ENCODE measurements at regions not wholly inside any gene's neighbourhood (a gene's known extent, or its start where the extent isn't known, plus 50 kb on each side); places are given as distances from the start of the nearest gene placed in this dataset.
"Not testable (repeated sequence)": the region's sequence is repeated elsewhere in the genome, so short reads cannot be mapped to it uniquely, and the experiment has no call there.

- WGBS, 2 donors, result 82 to 95% methylated on average over 2 of the region's 2 CpGs
- H3K4me1 ChIP-seq (ENCODE audit: control insufficient read depth in 2 of 2, insufficient read depth in 2 of 2, low read length in 1 of 2); H3K9me3 ChIP-seq (ENCODE audit: control insufficient read depth in 2 of 2, insufficient read depth in 1 of 2, low read depth in 1 of 2, low read length in 1 of 2); H3K4me3 ChIP-seq (ENCODE audit: low read depth in 1 of 2, low read length in 2 of 2); H3K36me3 ChIP-seq (ENCODE audit: control insufficient read depth in 2 of 2, insufficient read depth in 2 of 2, low read length in 1 of 2); H3K27me3 ChIP-seq (ENCODE audit: control insufficient read depth in 1 of 2, insufficient read depth in 2 of 2, low read length in 2 of 2); H3K27ac ChIP-seq (ENCODE audit: low read depth in 2 of 2, low read length in 1 of 2): not testable (repeated sequence)
Observed at GRCh38 chr6:68120954-68121353, 514.1 kb upstream of the ADGRB3 start.

GRCh38 chr6:68114463-68115047 lies 520.5 kb upstream of the ADGRB3 start:
- no peaks in the 10 kb centered on the region for H3K36me3 ChIP-seq (ENCODE audit: control insufficient read depth in 2 of 2, insufficient read depth in 2 of 2, low read length in 1 of 2)
- no peaks in the 10 kb centered on the region for H3K27me3 ChIP-seq (ENCODE audit: control insufficient read depth in 1 of 2, insufficient read depth in 2 of 2, low read length in 2 of 2)
- no peaks in the 10 kb centered on the region for H3K9me3 ChIP-seq (ENCODE audit: control insufficient read depth in 2 of 2, insufficient read depth in 1 of 2, low read depth in 1 of 2, low read length in 1 of 2)
- no peak overlapping the region for H3K27ac ChIP-seq (ENCODE audit: low read depth in 2 of 2, low read length in 1 of 2)
- WGBS, 2 donors, result 78% methylated on average over 4 of the region's 4 CpGs
- no peaks in the 10 kb centered on the region for H3K4me1 ChIP-seq (ENCODE audit: control insufficient read depth in 2 of 2, insufficient read depth in 2 of 2, low read length in 1 of 2)
- no peak overlapping the region for H3K4me3 ChIP-seq (ENCODE audit: low read depth in 1 of 2, low read length in 2 of 2)

- no peaks in the 10 kb centered on the region for H3K36me3 ChIP-seq (ENCODE audit: control insufficient read depth in 2 of 2, insufficient read depth in 2 of 2, low read length in 1 of 2)
- 70 to 76% methylated on average over 2 of the region's 2 CpGs for WGBS, 2 donors
- no peaks in the 10 kb centered on the region for H3K4me1 ChIP-seq (ENCODE audit: control insufficient read depth in 2 of 2, insufficient read depth in 2 of 2, low read length in 1 of 2)
- H3K4me3 ChIP-seq (ENCODE audit: low read depth in 1 of 2, low read length in 2 of 2), result no peak overlapping the region
- no peak overlapping the region for H3K27ac ChIP-seq (ENCODE audit: low read depth in 2 of 2, low read length in 1 of 2)
- no peaks in the 10 kb centered on the region for H3K9me3 ChIP-seq (ENCODE audit: control insufficient read depth in 2 of 2, insufficient read depth in 1 of 2, low read depth in 1 of 2, low read length in 1 of 2)
- H3K27me3 ChIP-seq (ENCODE audit: control insufficient read depth in 1 of 2, insufficient read depth in 2 of 2, low read length in 2 of 2), result no peaks in the 10 kb centered on the region
Observed at GRCh38 chr6:68108233-68108835, 526.7 kb upstream of the ADGRB3 start.

GRCh38 chr6:68094070-68094469 lies 541.0 kb upstream of the ADGRB3 start:
- H3K36me3 ChIP-seq (ENCODE audit: control insufficient read depth in 2 of 2, insufficient read depth in 2 of 2, low read length in 1 of 2), result no peaks in the 10 kb centered on the region
- H3K9me3 ChIP-seq (ENCODE audit: control insufficient read depth in 2 of 2, insufficient read depth in 1 of 2, low read depth in 1 of 2, low read length in 1 of 2), result no peaks in the 10 kb centered on the region
- no peak overlapping the region for H3K4me3 ChIP-seq (ENCODE audit: low read depth in 1 of 2, low read length in 2 of 2)
- no peaks in the 10 kb centered on the region for H3K4me1 ChIP-seq (ENCODE audit: control insufficient read depth in 2 of 2, insufficient read depth in 2 of 2, low read length in 1 of 2)
- no peak overlapping the region for H3K27ac ChIP-seq (ENCODE audit: low read depth in 2 of 2, low read length in 1 of 2)
- H3K27me3 ChIP-seq (ENCODE audit: control insufficient read depth in 1 of 2, insufficient read depth in 2 of 2, low read length in 2 of 2), result no peaks in the 10 kb centered on the region

- no peaks in the 10 kb centered on the region for H3K27me3 ChIP-seq (ENCODE audit: control insufficient read depth in 1 of 2, insufficient read depth in 2 of 2, low read length in 2 of 2)
- no peak overlapping the region for H3K27ac ChIP-seq (ENCODE audit: low read depth in 2 of 2, low read length in 1 of 2)
- H3K9me3 ChIP-seq (ENCODE audit: control insufficient read depth in 2 of 2, insufficient read depth in 1 of 2, low read depth in 1 of 2, low read length in 1 of 2), result no peaks in the 10 kb centered on the region
- no peaks in the 10 kb centered on the region for H3K4me1 ChIP-seq (ENCODE audit: control insufficient read depth in 2 of 2, insufficient read depth in 2 of 2, low read length in 1 of 2)
- 79 to 86% methylated on average over 1 of the region's 1 CpG for WGBS, 2 donors
- H3K36me3 ChIP-seq (ENCODE audit: control insufficient read depth in 2 of 2, insufficient read depth in 2 of 2, low read length in 1 of 2), result no peaks in the 10 kb centered on the region
- H3K4me3 ChIP-seq (ENCODE audit: low read depth in 1 of 2, low read length in 2 of 2), result no peak overlapping the region
Observed at GRCh38 chr6:68087399-68088133, 547.5 kb upstream of the ADGRB3 start.

GRCh38 chr6:68086199-68086598 lies 548.9 kb upstream of the ADGRB3 start:
- Histone ChIP-seq H3K4me1 (ENCODE audit: control insufficient read depth in 2 of 2, insufficient read depth in 2 of 2, low read length in 1 of 2) (no peaks in the 10 kb centered on the region), H3K27me3 (ENCODE audit: control insufficient read depth in 1 of 2, insufficient read depth in 2 of 2, low read length in 2 of 2) (no peaks in the 10 kb centered on the region), H3K9me3 (ENCODE audit: control insufficient read depth in 2 of 2, insufficient read depth in 1 of 2, low read depth in 1 of 2, low read length in 1 of 2) (no peaks in the 10 kb centered on the region), H3K36me3 (ENCODE audit: control insufficient read depth in 2 of 2, insufficient read depth in 2 of 2, low read length in 1 of 2) (no peaks in the 10 kb centered on the region), H3K27ac (ENCODE audit: low read depth in 2 of 2, low read length in 1 of 2) (no peak overlapping the region), H3K4me3 (ENCODE audit: low read depth in 1 of 2, low read length in 2 of 2) (no peak overlapping the region)
- 66 to 69% methylated on average over 4 of the region's 4 CpGs for WGBS, 2 donors

- not testable (repeated sequence) for H3K4me3 ChIP-seq (ENCODE audit: low read depth in 1 of 2, low read length in 2 of 2); H3K27me3 ChIP-seq (ENCODE audit: control insufficient read depth in 1 of 2, insufficient read depth in 2 of 2, low read length in 2 of 2)
- 94 to 96% methylated on average over 4 of the region's 4 CpGs for WGBS, 2 donors
Observed at GRCh38 chr6:68085599-68085998, 549.5 kb upstream of the ADGRB3 start.

GRCh38 chr6:68082086-68082485 lies 553.0 kb upstream of the ADGRB3 start:
- no peak overlapping the region for H3K4me3 ChIP-seq (ENCODE audit: low read depth in 1 of 2, low read length in 2 of 2)
- no peaks in the 10 kb centered on the region for H3K9me3 ChIP-seq (ENCODE audit: control insufficient read depth in 2 of 2, insufficient read depth in 1 of 2, low read depth in 1 of 2, low read length in 1 of 2)
- no peaks in the 10 kb centered on the region for H3K27me3 ChIP-seq (ENCODE audit: control insufficient read depth in 1 of 2, insufficient read depth in 2 of 2, low read length in 2 of 2)
- H3K4me1 ChIP-seq (ENCODE audit: control insufficient read depth in 2 of 2, insufficient read depth in 2 of 2, low read length in 1 of 2), result no peaks in the 10 kb centered on the region
- no peaks in the 10 kb centered on the region for H3K36me3 ChIP-seq (ENCODE audit: control insufficient read depth in 2 of 2, insufficient read depth in 2 of 2, low read length in 1 of 2)
- H3K27ac ChIP-seq (ENCODE audit: low read depth in 2 of 2, low read length in 1 of 2), result no peak overlapping the region

More at GRCh38 chr6:68085599-68085998, 549.5 kb upstream of the ADGRB3 start:
- H3K9me3 ChIP-seq (ENCODE audit: control insufficient read depth in 2 of 2, insufficient read depth in 1 of 2, low read depth in 1 of 2, low read length in 1 of 2); H3K27ac ChIP-seq (ENCODE audit: low read depth in 2 of 2, low read length in 1 of 2); H3K36me3 ChIP-seq (ENCODE audit: control insufficient read depth in 2 of 2, insufficient read depth in 2 of 2, low read length in 1 of 2); H3K4me1 ChIP-seq (ENCODE audit: control insufficient read depth in 2 of 2, insufficient read depth in 2 of 2, low read length in 1 of 2): not testable (repeated sequence)

GRCh38 chr6:68080074-68080473 lies 555.0 kb upstream of the ADGRB3 start:
- H3K27me3 ChIP-seq (ENCODE audit: control insufficient read depth in 1 of 2, insufficient read depth in 2 of 2, low read length in 2 of 2), result no peaks in the 10 kb centered on the region
- WGBS, 2 donors, result 62 to 65% methylated on average over 3 of the region's 3 CpGs
- no peaks in the 10 kb centered on the region for H3K4me1 ChIP-seq (ENCODE audit: control insufficient read depth in 2 of 2, insufficient read depth in 2 of 2, low read length in 1 of 2)
- no peaks in the 10 kb centered on the region for H3K36me3 ChIP-seq (ENCODE audit: control insufficient read depth in 2 of 2, insufficient read depth in 2 of 2, low read length in 1 of 2)
- H3K27ac ChIP-seq (ENCODE audit: low read depth in 2 of 2, low read length in 1 of 2), result no peak overlapping the region
- H3K9me3 ChIP-seq (ENCODE audit: control insufficient read depth in 2 of 2, insufficient read depth in 1 of 2, low read depth in 1 of 2, low read length in 1 of 2), result no peaks in the 10 kb centered on the region
- H3K4me3 ChIP-seq (ENCODE audit: low read depth in 1 of 2, low read length in 2 of 2), result no peak overlapping the region

- WGBS, 2 donors, result 71 to 87% methylated on average over 5 of the region's 5 CpGs
- no peaks in the 10 kb centered on the region for H3K36me3 ChIP-seq (ENCODE audit: control insufficient read depth in 2 of 2, insufficient read depth in 2 of 2, low read length in 1 of 2)
- no peaks in the 10 kb centered on the region for H3K9me3 ChIP-seq (ENCODE audit: control insufficient read depth in 2 of 2, insufficient read depth in 1 of 2, low read depth in 1 of 2, low read length in 1 of 2)
Observed at GRCh38 chr6:68077661-68078060, 557.4 kb upstream of the ADGRB3 start.

More at GRCh38 chr6:68077661-68078060, 557.4 kb upstream of the ADGRB3 start:
- H3K27ac ChIP-seq (ENCODE audit: low read depth in 2 of 2, low read length in 1 of 2), result no peak overlapping the region
- H3K27me3 ChIP-seq (ENCODE audit: control insufficient read depth in 1 of 2, insufficient read depth in 2 of 2, low read length in 2 of 2), result no peaks in the 10 kb centered on the region
- H3K4me3 ChIP-seq (ENCODE audit: low read depth in 1 of 2, low read length in 2 of 2), result no peak overlapping the region
- no peaks in the 10 kb centered on the region for H3K4me1 ChIP-seq (ENCODE audit: control insufficient read depth in 2 of 2, insufficient read depth in 2 of 2, low read length in 1 of 2)

All from esophagus (tissue), 2 donors.